Thyroid gland (tissue), 4 donors: ENCODE measurements at regions not wholly inside any gene's neighbourhood (a gene's known extent, or its start where the extent isn't known, plus 50 kb on each side); places are given as distances from the start of the nearest gene placed in this dataset.

Experiments
- DNase-seq, 2 donors: peaks; one replicate each; pipeline ENCODE4 v3.0.0-alpha.2; 2019
- H3K27ac ChIP-seq, 3 donors: fragments of 200-600 bp; sonication (generic); 1 replicate in 2 of 3; 2 replicates in 1 of 3; pipeline ENCODE4 v1.5.1; 2016 to 2019; ENCODE audit warnings: mild to moderate bottlenecking in 1 of 3, moderate library complexity in 1 of 3
- H3K27me3 ChIP-seq: fragments of 200-600 bp; sonication (generic); one replicate; pipeline ENCODE4 v1.5.1; 2019
- H3K36me3 ChIP-seq, 2 donors: fragments of 200-600 bp; sonication (generic); one replicate each; pipeline ENCODE4 v1.5.1; 2016 to 2019
- H3K4me1 ChIP-seq, 2 donors: fragments of 200-600 bp; sonication (generic); one replicate each; pipeline ENCODE4 v1.5.1; 2017 to 2019
- H3K4me3 ChIP-seq, 3 donors: fragments of 200-600 bp; sonication (generic); replicated peaks in 1 of 3; 1 replicate in 2 of 3; 2 replicates in 1 of 3; pipeline ENCODE4 v1.5.1; 2016; ENCODE audit warnings: mild to moderate bottlenecking in 1 of 3
- H3K9me3 ChIP-seq: fragments of 200-600 bp; sonication (generic); one replicate; pipeline ENCODE4 v1.5.1; 2017
- CTCF ChIP-seq, 6 experiments: fragments of 200-600 bp in 3 of 6; fragments of 450-650 bp in 3 of 6; sonication (generic) in 3 of 6; IDR thresholded peaks; one replicate each; pipeline ENCODE4 v1.5.1; 2016 to 2019; ENCODE audit warnings: antibody characterized with exemption in 6 of 6, mild to moderate bottlenecking in 2 of 6, inconsistent platforms in 1 of 6, moderate library complexity in 1 of 6
- POLR2A ChIP-seq, 2 donors: fragments of 450-650 bp; IDR thresholded peaks; one replicate each; pipeline ENCODE4 v1.6.1; 2017; ENCODE audit warnings: antibody characterized with exemption in 2 of 2, mild to moderate bottlenecking in 2 of 2, moderate library complexity in 1 of 2
- WGBS, 2 donors: methylation state at CpG; one replicate each; pipeline ENCODE4 v1.1.5; 2017; 5-methylcytosine and 5-hydroxymethylcytosine counted together
- intact Hi-C: fragments of 100-400 bp; cut with DNase I; formaldehyde crosslinking; loops from one replicate; pipeline ENCODE4 v1.15.1; 2023

- H3K27me3 ChIP-seq: no peaks in the 10 kb centered on the region
- H3K27ac ChIP-seq: no peak overlapping the region
- DNase-seq: no peak
- H3K4me1 ChIP-seq: no peaks in the 10 kb centered on the region
- no peak overlapping the region for H3K4me3 ChIP-seq
- intact Hi-C loops: no loop called here
- H3K36me3 ChIP-seq: no peaks in the 10 kb centered on the region
- no peak for TF ChIP-seq POLR2A (IDR thresholded peaks at IDR 0.05)
- TF ChIP-seq CTCF (IDR thresholded peaks at IDR 0.05): no peak
- H3K9me3 ChIP-seq: no peaks in the 10 kb centered on the region
- 84 to 92% methylated on average over 3 of the region's 3 CpGs for WGBS, 2 donors
These were observed 130.1 kb upstream of the EGR2 start for GRCh38 chr10:62946278-62946677.

DNA sequence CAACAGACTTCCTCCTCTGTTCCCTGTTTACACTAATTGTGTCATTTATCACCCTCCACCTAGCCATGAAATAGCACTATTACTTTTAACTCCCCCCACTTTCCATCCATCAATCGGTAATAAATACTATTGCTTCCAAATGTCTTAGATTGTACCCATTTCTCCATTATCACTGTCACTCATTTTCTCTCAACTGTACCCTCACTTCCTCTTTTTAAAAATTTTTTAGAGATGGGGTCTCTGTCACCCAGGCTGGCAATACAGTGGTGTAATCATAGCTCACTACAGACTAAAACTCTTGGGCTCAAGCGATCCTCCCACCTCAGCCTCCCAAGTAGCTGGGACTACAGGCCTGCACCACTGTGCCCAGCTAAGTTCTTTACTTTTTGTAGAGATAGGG is 123.5 kb upstream of the EGR2 start:
- WGBS, 2 donors: 97 to 100% methylated on average over 2 of the region's 2 CpGs
- Histone ChIP-seq H3K27me3 (no peaks in the 10 kb centered on the region), H3K4me3 (no peak overlapping the region), H3K9me3 (no peaks in the 10 kb centered on the region), H3K4me1 (no peaks in the 10 kb centered on the region), H3K27ac (no peak overlapping the region), H3K36me3 (no peaks in the 10 kb centered on the region)
- DNase-seq: no peak
- TF ChIP-seq CTCF (IDR thresholded peaks at IDR 0.05) (no peak), POLR2A (IDR thresholded peaks at IDR 0.05) (no peak)
- intact Hi-C loops: no loop called here

GRCh38 chr10:62938672-62939071 is 122.5 kb upstream of the EGR2 start:
- no peaks in the 10 kb centered on the region for H3K27me3 ChIP-seq
- H3K36me3 ChIP-seq: no peaks in the 10 kb centered on the region
- H3K4me3 ChIP-seq: no peak overlapping the region
- no peaks in the 10 kb centered on the region for H3K9me3 ChIP-seq
- no peak overlapping the region for H3K27ac ChIP-seq
- 97 to 98% methylated on average over 5 of the region's 5 CpGs for whole genome bisulfite sequencing, 2 donors
- no peak for DNase-seq
- intact Hi-C loops: no loop called here
- TF ChIP-seq POLR2A (IDR thresholded peaks at IDR 0.05) (no peak), CTCF (IDR thresholded peaks at IDR 0.05) (no peak)
- no peaks in the 10 kb centered on the region for H3K4me1 ChIP-seq

DNA sequence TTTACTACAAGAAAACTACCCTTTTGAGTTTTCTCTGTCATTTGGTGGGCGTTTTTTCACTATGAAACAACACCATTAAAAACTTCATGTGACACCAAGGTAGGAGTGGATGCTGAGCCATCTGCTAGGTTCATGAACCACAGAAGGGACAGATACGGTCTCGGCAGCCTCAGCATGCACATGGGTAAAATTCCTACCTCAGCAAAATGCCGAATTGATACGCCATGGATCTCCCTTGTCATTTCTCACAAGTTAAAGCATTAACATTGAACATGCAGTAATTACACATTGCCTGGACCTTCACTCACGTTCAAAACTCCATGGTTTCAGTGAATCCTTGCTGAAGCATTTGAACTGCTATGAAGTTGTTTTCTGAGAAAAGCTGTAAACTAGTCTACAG is 121.5 kb upstream of the EGR2 start:
- no peaks in the 10 kb centered on the region for H3K4me1 ChIP-seq
- H3K36me3 ChIP-seq: no peaks in the 10 kb centered on the region
- no peak overlapping the region for H3K4me3 ChIP-seq
- no peak overlapping the region for H3K27ac ChIP-seq
- TF ChIP-seq CTCF (IDR thresholded peaks at IDR 0.05) (no peak), POLR2A (IDR thresholded peaks at IDR 0.05) (no peak)
- no peaks in the 10 kb centered on the region for H3K9me3 ChIP-seq
- H3K27me3 ChIP-seq: no peaks in the 10 kb centered on the region
- intact Hi-C loops: no loop called here
- 90 to 91% methylated on average over 6 of the region's 6 CpGs for WGBS, 2 donors
- no peak for DNase-seq

DNA sequence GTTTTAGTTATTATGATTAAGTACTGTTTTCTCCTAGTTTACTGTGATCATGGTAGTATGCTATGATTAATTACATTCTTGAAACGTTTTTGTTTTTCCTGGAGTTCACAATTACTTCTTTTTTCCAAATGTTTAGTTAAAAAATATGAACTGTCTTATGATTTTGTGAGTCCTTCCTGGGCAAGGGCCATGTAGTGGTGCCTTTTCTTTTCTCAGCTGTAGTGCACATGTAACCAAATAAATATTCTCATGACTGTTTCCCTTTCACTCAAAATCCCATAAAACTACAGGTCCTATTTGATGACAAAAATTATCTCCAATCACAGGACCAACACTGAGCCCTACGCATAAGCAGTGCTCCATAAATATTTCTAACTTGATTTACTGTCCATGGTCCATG is 118.9 kb upstream of the EGR2 start:
- TF ChIP-seq POLR2A (IDR thresholded peaks at IDR 0.05) (no peak), CTCF (IDR thresholded peaks at IDR 0.05) (no peak)
- Histone ChIP-seq H3K27me3 (no peaks in the 10 kb centered on the region), H3K27ac (no peak overlapping the region), H3K4me3 (no peak overlapping the region), H3K9me3 (no peaks in the 10 kb centered on the region), H3K36me3 (no peaks in the 10 kb centered on the region), H3K4me1 (no peaks in the 10 kb centered on the region)
- WGBS, 2 donors: 53 to 64% methylated on average over 2 of the region's 2 CpGs
- no peak for DNase-seq
- intact Hi-C loops: no loop called here
